CD4-positive, alpha-beta T cell treated with Interleukin-4 for 1 hour (primary cell): ENCODE measurements at regions not wholly inside any gene's neighbourhood (a gene's known extent, or its start where the extent isn't known, plus 50 kb on each side); places are given as distances from the start of the nearest gene placed in this dataset.

ENCODE experiments used
- DNase-seq, 2 donors: peaks; one replicate each; pipeline ENCODE4 v3.0.0-alpha.2; 2020 to 2022

- no peak for DNase-seq
Observed at GRCh38 chr5:158326256-158326655, 467.3 kb upstream of the CLINT1 start.

DNA sequence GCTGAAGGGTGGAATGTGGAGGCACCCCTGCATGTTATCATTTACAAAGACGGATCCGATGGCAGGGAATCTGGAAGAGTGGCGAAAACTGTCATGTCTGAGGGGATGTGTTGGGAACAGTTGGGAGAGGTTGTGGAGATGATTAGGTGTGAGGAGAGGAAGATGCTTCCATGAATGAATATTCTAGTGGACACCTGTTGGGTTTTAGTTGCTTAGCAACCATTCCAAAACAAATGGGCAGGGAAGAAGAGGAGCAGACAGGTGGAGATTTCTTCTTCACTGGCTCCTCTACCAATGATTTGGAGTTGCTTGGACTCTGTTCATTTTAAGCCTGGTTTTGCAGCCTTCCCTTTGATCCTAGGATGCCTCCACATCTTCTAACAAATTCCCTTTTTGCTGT is 465.3 kb upstream of the CLINT1 start:
- no peak for DNase-seq

- no peak for DNase-seq
Observed at GRCh38 chr5:158322620-158323019, 463.7 kb upstream of the CLINT1 start.

DNA sequence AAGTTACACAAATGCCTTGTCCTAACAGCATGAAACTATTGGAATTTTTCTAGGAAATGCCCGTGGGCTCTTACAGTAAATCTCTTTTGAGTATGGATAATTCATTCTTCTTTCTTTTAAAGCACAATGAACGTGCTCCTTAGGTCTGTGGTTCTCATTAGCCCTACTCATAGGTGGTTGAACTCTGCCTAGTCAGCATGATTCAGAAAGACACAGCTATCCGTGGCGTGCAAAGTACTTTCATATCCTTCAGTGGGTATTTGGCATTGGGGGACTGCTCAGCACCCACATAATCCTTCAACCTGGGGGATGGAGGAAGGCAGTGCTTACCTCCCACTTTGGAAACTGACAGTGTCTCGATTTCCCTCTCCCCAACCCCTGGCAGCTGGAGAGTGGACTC is 462.0 kb upstream of the CLINT1 start:
- no peak for DNase-seq

DNA sequence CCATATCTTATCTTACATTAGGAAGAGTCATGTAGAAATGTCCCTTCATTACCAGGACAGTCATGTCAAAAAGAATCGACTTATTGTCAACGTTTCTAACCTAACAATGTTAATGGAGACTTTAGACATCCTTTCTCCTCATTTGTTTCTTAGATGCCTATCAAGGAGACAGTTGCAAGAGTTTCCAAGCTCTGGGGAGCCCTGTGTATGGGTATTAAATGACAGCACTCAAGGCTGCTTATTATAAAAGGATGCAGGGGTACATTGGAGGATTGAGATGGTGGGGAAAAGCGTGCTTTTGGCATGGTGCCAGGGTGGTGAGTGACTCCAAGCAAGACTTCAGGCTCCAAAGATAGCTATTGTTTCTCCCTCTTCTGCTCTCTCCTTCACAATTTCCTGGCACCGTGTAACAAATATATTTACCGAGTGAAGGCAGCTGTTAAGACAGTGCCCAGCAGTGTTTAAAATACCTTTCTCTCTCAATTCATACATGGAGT is 461.3 kb upstream of the CLINT1 start:
- no peak for DNase-seq

DNA sequence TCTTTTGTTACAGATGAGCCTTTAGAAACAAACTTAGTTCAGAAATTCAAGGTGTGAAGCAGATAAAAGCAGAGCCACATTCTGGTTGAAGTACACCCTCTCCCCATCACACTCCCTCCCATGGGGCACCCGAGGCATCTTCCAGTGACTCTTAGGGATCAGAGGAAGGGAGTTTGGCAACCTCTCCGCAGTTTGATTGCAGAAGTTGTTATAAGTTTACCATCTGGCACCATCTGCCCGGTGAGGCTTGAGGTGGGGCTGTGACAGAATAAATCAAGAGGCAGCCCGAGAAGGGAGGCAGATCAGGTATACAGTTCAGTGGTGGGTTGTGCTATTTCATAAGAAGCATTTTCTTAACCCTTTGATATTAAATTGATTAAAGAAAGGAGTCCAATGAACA is 458.6 kb upstream of the CLINT1 start:
- DNase-seq: no peak

DNA sequence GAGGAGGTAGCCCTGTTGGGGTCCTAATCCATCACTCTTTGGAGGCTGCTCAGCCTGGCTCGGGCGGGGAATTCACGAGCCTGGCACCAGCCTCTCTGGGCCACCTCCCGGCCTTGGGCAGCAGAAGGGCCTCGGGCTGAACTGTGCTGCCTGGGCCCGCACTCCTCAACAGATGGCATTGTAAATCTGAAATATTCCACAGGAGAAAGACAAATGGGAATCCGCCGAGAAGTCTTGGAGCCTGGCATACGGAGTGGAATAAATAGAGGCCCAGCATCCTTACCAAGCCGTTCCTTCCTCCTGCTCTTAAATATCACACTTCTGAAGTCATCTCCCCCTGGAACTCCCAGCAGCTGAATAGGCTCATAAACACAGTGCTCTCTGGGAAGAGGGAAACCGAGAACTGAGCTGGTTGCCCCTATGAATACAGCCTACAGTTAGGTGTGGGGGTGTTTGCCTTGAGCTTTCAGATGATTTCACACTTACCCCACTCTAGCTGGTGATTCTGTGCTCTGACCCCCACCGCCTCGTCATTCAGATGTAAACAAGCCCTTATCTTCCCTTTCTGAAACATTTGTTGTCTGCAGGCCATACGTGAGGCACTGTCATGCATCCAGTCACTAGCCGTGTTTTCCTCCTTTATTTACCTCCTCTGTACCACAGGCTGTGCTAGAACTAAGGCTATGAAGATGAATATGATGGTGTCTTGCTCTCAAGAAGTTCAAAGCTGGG is 455.0 kb upstream of the CLINT1 start:
- no peak for DNase-seq

DNA sequence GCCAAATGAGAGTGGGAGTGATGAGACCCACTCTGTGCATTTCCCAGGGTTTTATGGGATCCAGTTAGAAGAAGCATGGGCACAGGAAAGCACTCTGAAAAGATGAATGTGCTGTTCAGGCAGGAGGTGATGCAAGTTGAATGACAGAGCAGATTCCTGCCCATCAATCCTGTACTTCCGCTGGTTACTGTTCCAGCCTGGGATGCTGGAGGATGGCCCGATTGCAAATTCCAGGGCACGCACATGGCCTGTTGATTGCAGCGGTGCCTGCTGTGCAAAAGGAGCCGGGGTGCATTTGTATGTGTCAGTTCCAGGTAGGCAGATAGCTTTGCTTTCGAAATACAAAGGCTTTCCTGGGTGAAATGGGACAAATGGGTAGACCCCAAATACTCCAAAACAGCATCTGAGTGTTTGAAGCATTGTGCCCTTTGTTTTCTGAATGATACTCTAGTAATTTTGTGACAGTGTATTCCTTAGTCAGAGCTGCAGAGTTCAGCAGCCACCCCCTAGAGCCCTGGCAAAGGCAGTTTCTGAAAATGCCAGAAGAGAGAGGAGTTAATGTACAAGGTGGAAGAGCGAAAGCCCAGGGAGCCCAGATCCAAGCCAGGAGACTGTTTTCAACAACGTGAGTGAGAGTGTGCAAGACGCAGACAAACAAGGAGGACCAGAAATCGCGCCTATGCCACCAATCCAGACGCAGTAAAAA is 454.2 kb upstream of the CLINT1 start:
- no peak for DNase-seq

DNA sequence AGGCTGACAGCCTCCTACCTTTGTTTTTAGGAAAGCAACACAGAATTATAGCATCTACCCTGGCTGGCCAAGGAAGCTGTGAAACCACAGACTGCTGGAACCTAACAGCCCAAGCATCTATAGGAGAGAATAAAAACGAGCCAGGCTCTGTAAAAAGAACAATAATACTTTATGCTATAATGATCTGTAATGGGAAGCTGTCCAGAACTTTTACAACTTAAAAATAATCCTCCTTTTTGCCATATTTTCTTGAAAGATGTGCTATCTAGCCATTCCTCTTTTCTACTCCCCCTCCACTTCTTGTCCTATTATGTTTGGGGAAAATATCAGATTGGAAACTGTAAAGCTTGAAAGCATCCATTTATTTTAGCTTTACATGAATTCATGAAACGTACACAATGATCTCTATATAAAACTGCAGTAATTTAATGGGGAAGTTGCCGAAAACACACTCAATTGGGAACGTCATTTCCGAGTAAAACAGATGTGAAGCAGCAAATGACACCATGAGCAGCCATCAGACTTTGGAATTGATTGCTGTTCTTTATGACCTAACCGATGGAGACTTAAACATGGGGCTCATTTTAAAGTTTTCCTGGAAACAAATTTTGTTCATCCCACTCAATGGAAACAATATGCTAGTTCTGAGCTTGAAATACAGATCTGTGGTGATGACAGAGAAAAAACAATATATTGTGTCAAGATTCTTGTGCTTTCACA is 450.3 kb upstream of the CLINT1 start:
- DNase-seq: no peak

DNA sequence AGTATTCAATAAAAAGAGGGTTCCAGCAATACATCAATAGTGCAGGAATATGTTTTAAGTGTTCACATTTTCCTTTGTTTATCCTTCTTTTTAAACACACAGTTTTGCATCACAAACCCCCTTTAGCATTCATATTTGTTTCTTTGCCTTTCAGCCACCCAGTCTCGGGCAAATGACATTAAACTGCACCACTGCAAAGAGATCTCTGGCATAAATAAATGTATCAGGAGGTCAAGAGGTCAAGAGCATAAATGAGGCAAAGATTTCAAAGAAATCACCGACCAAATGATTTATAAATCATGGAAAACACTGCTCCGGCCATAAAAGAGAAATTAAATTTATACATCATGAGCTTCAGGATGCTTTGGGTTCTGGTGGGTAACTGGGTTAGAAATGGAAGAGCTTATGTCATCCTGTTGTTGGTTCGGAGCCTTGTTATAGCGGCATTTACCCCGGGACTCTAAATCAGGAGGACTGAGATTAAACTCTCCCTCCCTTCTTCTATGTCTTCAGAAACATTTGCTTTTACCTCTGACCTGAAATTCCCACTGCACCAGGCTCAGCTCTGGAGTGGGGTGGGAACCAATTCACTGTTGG is 449.6 kb upstream of the CLINT1 start:
- DNase-seq: no peak

DNA sequence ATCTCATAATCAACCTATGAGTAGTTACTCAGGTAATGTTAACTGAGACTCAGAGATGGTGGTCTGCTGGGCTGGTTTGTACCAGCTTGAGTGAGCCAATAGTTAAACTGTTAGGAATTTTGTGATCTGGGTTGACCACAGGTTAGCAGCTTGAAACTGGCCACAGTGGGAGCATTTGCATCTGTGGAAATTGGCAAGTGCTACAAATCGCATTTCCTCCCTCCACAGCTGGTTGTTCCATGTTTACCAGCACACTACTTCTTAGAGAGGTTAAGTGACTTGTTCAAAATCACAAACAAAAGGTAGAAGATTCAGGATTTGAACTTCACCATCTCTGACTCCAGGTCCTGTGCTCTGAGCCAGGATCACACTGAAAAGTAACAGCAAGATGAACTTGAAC is 446.9 kb upstream of the CLINT1 start:
- no peak for DNase-seq

DNA sequence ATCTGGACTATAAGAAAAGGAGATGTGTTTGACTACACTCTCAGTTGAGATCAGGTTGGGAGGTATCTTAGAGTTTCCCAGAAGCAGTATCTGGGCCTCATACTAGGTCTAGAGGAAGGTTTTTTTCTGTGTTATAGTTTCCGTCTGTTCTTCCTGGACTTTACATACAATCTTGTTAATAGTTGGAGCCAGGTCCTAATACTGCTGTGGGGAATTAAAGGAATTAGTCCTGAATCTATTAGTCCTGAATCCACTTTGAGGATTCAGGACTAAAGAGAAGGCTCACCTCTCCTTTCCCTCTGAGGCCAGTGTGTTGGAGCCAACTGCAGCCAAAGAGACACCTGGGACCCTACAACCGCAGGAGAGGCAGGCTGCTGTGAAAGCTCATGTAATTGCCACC is 445.7 kb upstream of the CLINT1 start:
- no peak for DNase-seq

- no peak for DNase-seq
Observed at GRCh38 chr5:158303883-158304282, 444.9 kb upstream of the CLINT1 start.

- DNase-seq: no peak
Observed at GRCh38 chr5:158303275-158303674, 444.3 kb upstream of the CLINT1 start.

- DNase-seq: no peak
Observed at GRCh38 chr5:158302029-158302428, 443.1 kb upstream of the CLINT1 start.

- no peak for DNase-seq
Observed at GRCh38 chr5:158301186-158301585, 442.2 kb upstream of the CLINT1 start.

- DNase-seq: no peak
Observed at GRCh38 chr5:158300256-158300655, 441.3 kb upstream of the CLINT1 start.

DNA sequence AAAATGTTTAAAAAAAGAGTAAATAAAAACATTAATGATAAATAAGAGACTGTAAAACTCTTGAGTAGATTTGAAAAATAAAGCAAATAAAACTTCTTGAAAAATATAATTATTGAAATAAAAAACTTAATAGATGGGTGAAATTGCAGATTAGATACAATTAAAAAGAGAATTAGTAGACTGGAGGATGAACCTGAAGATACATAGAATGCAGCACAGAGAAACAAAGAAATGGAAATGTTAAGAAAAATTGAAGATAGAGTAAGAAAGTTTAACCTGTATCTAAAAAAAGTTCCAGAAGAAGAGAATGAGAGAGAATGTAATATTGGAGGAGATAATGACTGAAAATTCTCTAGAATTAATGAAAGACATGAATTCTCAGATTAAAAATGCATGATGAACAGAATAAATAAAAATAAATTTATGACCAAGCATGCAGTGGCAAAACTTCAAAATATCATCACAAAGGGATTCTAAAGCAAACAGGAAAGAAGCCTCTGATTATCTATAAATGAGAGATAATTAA is 438.1 kb upstream of the CLINT1 start:
- DNase-seq: no peak

DNA sequence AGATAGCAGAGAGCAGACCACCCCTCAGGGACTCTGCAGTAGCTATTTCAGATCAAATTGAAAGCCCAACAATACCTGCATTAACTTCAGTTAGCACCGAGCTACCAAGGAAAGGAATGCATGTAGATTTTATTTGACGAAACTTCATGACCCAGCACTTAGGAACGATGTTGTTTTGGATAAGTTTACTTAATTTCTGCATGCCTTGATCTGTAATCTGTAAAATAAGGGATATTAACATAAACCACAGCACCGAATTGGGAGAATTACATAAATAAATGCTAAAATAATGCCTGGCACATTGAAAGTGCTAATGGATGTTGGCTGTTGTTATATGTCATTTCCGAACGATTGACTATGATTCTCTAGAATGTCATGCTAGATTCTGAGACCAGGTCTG is 435.8 kb upstream of the CLINT1 start:
- DNase-seq: no peak

DNA sequence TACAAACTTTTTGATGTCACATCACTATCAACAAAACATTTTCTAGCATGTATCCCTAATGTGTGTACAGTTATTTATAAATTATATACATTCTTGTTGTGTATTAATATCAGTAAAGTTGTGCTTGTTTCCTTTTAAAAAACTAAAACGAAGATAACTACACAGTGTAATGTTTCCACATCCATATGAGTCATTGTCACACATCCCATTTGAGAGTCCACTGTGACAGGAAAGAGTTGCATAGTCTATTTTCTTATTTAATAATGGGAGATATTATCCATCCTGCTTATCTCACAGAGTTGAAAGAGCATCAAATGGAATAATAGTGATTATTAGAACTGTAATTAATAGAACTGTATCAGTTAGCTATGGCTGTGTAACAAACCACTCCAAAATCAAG is 434.0 kb upstream of the CLINT1 start:
- no peak for DNase-seq

DNA sequence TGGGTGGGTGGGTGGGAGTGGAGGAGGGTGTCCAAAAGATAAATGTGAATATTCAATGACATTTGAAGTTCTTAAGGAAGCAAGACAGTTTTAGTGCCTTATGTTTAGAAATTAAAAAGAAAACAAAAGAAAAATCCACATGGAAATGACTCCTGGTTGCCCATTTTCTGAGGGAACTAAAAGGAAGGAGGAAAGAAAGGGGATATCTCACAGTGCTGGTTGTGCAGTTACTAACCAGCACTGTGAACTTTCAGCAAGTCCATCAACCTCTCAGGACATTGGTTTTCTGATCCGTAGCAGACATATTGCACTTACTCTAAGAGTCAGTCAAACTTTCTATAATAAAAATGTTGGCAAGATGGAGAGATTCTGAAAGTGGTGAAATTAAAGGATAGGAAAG is 431.0 kb upstream of the CLINT1 start:
- no peak for DNase-seq

DNA sequence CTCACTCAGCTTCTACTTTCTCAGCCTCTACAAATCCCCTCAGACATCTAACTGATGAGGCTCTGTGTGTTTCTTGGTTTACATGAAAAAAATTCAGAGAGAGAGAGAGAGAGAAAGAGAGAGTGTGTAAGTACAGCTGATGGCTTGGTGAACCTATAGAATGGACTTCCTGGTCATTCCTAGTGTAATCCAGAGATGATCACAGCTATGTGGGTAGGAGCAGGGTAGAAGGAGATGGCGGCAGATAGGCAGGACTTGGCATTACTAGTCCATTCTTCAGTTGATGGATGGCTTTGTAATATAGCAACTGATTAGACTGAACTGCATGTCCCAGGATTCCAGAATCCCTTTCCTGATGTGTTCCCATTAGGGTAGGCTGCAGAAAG is 429.3 kb upstream of the CLINT1 start:
- no peak for DNase-seq

- no peak for DNase-seq
Observed at GRCh38 chr5:158287643-158288271, 428.8 kb upstream of the CLINT1 start.
